Liver (tissue), 3 donors: ENCODE measurements at regions not wholly inside any gene's neighbourhood (a gene's known extent, or its start where the extent isn't known, plus 50 kb on each side); places are given as distances from the start of the nearest gene placed in this dataset.

ENCODE experiments used
- CTCF ChIP-seq: fragments of 150-350 bp; IDR thresholded peaks from 2 replicates; pipeline ENCODE4 v1.5.1; 2017; ENCODE audit warnings: improper control_type of control experiment, low read depth, low read length; ENCODE audit not compliant: missing input control
- EGR1 ChIP-seq, 2 donors: IDR thresholded peaks; 2 replicates each; pipeline ENCODE4 v1.6.1; 2016 to 2018; ENCODE audit warnings: antibody characterized with exemption in 2 of 2, low read depth in 2 of 2
- FOXA2 ChIP-seq: IDR thresholded peaks from 2 replicates; pipeline ENCODE4 v1.6.1; 2016; ENCODE audit warnings: antibody characterized with exemption
- GABPA ChIP-seq, 2 donors: IDR thresholded peaks in 1 of 2; conservative IDR thresholded peaks in 1 of 2; 2 replicates each; pipeline ENCODE4 v1.6.1; 2016; ENCODE audit warnings: antibody characterized with exemption in 2 of 2, mild to moderate bottlenecking in 1 of 2, moderate library complexity in 1 of 2
- HNF4A ChIP-seq, 2 donors: conservative IDR thresholded peaks; 2 replicates each; pipeline ENCODE4 v1.6.1; 2016; ENCODE audit warnings: antibody characterized with exemption in 2 of 2, mild to moderate bottlenecking in 2 of 2
- JUND ChIP-seq, 2 donors: IDR thresholded peaks; 2 replicates each; pipeline ENCODE4 v1.6.1; 2016; ENCODE audit warnings: antibody characterized with exemption in 2 of 2
- RAD21 ChIP-seq, 2 donors: IDR thresholded peaks; 2 replicates each; pipeline ENCODE4 v1.6.1; 2016; ENCODE audit warnings: antibody characterized with exemption in 2 of 2, mild to moderate bottlenecking in 2 of 2
- REST ChIP-seq: IDR thresholded peaks from 2 replicates; pipeline ENCODE4 v1.6.1; 2016; ENCODE audit warnings: antibody characterized with exemption, mild to moderate bottlenecking
- RXRA ChIP-seq, 2 donors: IDR thresholded peaks; 2 replicates each; pipeline ENCODE4 v1.6.1; 2017 to 2018; ENCODE audit warnings: antibody characterized with exemption in 2 of 2, mild to moderate bottlenecking in 1 of 2
- SP1 ChIP-seq: IDR thresholded peaks from 2 replicates; pipeline ENCODE4 v1.6.1; 2018; ENCODE audit warnings: antibody characterized with exemption, mild to moderate bottlenecking
- TAF1 ChIP-seq: conservative IDR thresholded peaks from 2 replicates; pipeline ENCODE4 v1.6.1; 2016; ENCODE audit warnings: antibody characterized with exemption, mild to moderate bottlenecking
- YY1 ChIP-seq: IDR thresholded peaks from 2 replicates; pipeline ENCODE4 v1.6.1; 2016; ENCODE audit warnings: antibody characterized with exemption, mild to moderate bottlenecking
- ZBTB33 ChIP-seq: IDR thresholded peaks from 2 replicates; pipeline ENCODE4 v1.6.1; 2016; ENCODE audit warnings: antibody characterized with exemption
- TF ChIP-seq, protein P1 (sequence below): IDR thresholded peaks from 2 replicates; pipeline ENCODE4 v1.6.1; 2016; ENCODE audit warnings: antibody characterized with exemption
- donor health status: healthy.
- donor health status: healthy.

DNA sequence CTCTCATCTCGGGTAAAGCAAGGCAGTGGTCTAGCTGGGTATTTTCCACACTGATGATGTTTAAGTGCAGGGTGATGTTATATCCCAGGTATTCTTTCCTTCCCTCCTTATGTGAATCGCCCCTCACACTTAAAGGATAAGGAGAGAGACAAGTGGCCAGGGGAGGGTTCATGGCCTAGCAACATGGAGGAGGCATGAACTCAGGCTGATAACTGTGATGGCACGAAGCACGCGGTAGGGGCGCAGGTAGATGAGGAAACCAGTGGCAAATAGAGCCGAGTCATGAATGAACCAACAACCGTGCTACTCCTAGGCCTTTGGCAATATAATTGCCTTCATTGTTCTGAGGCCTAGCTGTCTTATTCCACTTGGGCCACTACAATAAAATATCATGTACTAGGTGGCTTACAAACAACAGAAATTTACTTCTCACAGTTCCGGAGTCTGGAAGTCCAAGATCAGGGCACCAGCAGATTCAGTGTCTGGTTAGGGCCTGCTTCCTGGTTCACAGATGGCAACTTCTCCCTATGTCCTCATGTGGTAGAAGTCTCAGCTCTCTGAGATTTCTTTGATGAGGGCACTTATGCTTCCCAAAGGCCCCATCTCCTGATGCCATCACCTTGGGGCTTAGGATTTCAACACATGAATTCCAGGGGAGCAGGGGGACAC is 56.0 kb upstream of the PIK3CG start:
- TF ChIP-seq YY1: no peak
- no peak for TF ChIP-seq CTCF
- TF ChIP-seq FOXA2: no peak
- no peak for TF ChIP-seq JUND (IDR thresholded peaks at IDR 0.05)
- no peak for TF ChIP-seq REST
- no peak for TF ChIP-seq RAD21 (IDR thresholded peaks at IDR 0.05)
- TF ChIP-seq SP1: no peak
- TF ChIP-seq TAF1: no peak
- TF ChIP-seq ZBTB33: no peak
- TF ChIP-seq GABPA (IDR thresholded peaks at IDR 0.05 in 1 of 2, conservative IDR thresholded peaks at IDR 0.05 in 1 of 2): no peak
- TF ChIP-seq, protein P1, sequence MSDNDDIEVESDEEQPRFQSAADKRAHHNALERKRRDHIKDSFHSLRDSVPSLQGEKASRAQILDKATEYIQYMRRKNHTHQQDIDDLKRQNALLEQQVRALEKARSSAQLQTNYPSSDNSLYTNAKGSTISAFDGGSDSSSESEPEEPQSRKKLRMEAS: no peak
- no peak for TF ChIP-seq EGR1 (IDR thresholded peaks at IDR 0.05; ENCODE audit: low read depth in 2 of 2)
- TF ChIP-seq RXRA (IDR thresholded peaks at IDR 0.05): no peak
- TF ChIP-seq HNF4A (conservative IDR thresholded peaks at IDR 0.05): no peak
